ENCODE measurements at regions not wholly inside any gene's neighbourhood (a gene's known extent, or its start where the extent isn't known, plus 50 kb on each side); places are given as distances from the start of the nearest gene placed in this dataset.

DNA sequence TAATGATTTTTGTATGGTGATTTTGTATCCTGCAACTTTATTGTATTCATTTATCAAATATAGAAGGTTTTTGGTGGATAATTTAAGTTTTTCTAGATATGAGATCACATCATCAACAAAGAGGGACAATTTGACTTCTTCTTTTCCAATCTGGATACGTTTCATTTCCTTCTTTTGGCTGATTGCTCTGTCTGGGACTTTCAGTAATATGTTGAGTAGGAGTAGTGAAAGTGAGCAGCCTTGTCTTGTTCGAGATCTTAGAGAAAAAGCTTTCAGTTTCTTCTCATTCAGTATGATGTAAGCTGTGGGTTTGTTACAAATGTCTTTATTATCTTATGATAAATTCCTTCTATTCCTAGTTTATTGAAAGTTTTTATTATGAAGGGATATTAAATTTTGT is 352.0 kb upstream of the DACH1 start:
- no peak for TF ChIP-seq CTCF (IDR thresholded peaks at IDR 0.05)
- TF ChIP-seq EP300 (IDR thresholded peaks at IDR 0.05): no peak
- TF ChIP-seq POLR2A (IDR thresholded peaks at IDR 0.05): no peak

Measured in ovary (tissue), 3 donors.